OCI-M2 (cell line): ENCODE measurements at regions not wholly inside any gene's neighbourhood (a gene's known extent, or its start where the extent isn't known, plus 50 kb on each side); places are given as distances from the start of the nearest gene placed in this dataset.

Source experiments
- DNase-seq: peaks from one replicate; lab custom pipeline; 2025; ENCODE audit not compliant: unreplicated experiment; lab: John Stamatoyannopoulos, UW

DNA sequence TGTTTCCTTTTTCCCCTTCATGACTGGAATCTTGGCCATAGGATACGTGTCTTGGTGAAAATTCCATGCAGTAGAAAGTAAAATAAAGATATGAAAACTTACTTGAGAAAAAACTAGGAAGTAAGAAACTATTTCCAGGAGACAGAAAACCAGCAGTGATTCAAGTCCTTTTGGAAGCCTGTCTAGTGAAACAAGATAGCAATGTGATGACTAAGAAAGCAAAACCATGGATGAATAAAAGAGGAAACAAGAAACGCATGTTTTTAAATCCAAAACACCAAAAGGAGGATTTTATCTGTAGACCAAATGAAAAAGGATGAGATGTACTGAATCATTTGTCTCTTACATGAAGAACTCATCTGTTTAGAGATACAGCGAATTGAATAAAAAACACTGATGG lies 1430.0 kb downstream of the ARAP2 start:
- DNase-seq: no peak

DNA sequence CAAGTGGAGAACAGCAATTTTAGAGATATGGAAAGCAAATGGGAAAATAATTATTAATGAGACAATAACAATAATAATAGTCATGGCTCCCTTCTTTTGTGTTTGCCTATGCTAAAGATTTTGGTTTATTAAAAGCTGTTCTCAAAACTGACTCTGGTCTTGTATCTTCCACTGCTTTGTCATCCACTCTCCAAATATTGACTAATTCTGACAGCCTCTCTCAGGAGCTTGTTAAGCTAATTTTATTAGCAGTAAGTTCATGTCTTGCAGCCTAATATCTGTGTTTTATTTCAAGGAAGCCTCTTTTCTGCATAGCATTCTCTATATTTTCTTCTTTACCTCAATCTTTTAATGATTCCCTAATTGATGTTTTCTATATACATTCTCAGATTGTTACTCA lies 1419.8 kb downstream of the ARAP2 start:
- DNase-seq: no peak

DNA sequence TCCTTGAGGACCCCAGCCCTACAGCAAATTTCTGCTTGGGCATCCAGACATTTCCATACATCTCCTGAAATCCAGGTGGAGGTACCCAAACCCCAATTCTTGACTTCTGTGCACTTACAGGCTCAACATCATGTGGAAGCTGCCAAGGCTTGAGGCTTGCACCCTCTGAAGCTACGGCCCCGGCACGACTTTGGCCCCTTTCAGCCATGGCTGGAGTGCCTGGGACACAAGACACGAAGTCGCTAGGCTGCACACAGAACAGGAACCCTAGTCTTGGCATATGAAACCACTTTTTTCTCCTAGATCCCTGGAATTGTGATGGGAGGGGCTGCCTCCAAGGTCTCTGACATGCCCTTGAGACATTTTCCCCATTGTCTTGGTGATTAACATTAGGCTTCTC lies 1417.7 kb downstream of the ARAP2 start:
- no peak for DNase-seq

DNA sequence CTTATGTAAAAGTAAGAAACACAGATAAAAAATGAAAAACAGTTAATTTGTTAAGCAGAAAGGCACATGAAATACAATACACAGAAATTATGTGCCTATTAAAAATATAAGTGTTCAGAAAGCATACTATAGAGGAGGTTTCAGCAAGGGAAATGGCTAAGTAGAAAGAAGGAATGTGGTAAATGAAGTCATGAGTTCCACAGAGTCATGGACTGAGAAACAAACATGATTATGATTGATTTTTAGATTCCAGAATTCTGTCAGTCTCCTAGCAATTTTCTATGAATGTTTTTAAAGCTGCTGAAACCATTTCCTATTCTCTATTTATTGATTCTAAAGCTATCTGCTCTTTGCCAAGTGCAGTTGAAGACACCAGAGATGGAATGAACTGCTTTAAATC lies 1398.4 kb downstream of the ARAP2 start:
- no peak for DNase-seq

DNA sequence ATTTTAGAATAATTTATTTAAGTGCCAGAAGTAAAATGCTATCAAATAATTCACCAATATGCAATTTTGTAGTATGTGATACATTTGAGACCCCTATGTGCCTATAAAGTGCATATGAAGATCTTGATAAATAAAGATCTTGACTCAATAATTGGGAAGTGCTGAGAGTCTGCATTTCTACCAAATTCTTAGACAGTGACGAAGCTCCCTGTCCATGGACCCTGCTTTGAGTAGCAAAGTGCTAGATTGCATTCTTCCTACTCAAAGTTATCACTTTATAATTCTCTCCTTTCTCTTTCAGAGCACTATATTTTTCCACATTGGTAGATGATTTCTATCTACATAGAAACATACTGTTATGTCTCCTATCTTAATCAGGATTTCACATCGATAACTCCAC lies 1393.9 kb downstream of the ARAP2 start:
- no peak for DNase-seq

DNA sequence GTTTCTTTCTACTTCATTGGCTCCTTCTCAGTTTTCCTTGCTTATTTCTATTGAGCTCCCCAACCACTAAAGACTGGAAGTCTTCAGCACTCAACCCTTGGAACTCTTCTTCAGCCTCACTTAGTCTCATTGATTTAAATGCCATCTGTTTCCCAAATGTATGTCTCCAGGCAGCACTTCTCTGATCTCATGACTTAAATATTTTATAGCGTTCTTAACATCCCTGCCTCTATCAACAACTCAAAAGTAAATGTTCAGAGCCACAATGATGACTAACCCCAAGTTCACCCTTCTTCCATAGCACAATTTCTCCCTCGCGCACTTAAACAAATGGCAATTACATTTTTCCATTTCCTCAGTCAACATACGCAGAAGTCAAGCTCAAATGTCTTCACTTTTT lies 1393.3 kb downstream of the ARAP2 start:
- DNase-seq: no peak

DNA sequence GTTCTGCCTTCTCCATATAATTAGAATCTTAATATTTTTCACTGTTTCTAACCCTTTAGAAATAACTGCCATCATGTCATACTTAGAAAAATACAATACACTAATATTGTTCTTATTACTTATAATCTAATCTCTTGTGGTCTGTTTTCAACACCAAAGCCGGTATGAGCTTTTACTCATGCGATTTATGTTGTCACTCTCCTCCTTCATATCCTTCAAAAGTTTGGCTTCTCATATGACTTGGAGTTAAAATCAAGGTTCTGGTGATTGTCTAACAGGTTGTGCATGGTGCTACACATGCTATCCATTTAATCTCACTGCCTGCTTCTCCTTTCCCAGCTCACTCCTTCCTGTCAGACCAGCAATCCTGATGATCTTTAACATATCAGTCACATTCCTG lies 1392.9 kb downstream of the ARAP2 start:
- DNase-seq: no peak

DNA sequence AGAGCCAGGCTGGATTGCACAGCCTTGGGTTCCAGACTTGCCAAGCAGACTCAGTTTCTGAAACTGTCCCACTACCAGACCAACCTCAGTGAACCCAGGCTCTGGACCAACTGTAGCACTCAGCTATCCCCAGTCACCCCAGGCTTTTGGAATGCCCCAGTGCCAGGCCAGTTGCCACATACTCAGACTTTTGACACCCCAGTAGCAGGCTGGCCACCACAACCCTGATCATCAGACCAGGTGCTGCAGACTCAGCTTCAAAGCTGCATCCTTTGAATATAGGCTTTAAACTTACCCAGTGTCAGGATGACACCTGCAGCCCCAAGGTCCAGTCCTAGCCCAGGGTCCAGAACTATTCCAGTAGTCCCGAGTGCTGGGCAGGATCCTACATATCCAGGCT lies 1389.9 kb downstream of the ARAP2 start:
- no peak for DNase-seq

DNA sequence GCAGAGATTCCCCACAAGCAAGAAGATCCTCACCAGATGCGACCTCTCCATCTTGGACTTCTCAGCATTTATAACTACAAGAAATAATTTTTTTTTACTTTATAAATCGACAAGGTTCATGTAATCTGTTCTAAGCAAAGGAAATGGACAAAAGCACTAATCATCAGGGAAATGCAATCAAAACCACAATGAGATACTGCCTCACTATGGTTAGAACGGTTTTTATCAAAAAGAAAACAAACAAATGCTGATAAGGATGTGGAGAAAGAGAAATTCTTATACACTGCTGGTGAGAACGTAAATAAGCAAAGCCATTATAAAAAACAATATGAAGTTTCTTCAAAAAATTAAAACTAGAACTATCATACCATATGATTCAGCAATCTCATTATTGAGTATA lies 1382.6 kb downstream of the ARAP2 start:
- no peak for DNase-seq

DNA sequence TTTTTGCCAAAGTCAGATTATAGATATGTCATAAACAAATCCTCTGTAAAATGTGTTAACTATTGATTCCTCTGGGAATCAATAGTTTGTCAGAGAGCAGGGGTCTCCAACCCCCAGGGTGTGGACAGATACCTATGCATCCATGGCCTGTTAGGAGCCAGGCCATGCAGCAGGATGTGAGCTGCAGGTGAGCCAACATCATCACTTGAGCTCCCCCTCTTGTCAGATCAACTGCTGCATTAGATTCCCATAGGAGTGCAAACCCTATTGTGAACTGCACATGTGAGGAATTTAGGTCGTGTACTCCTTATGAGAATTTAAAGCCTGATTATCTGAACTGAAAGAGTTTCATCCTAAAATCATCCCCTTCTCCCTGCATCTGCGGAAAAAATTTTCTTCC lies 1365.4 kb downstream of the ARAP2 start:
- DNase-seq: no peak

DNA sequence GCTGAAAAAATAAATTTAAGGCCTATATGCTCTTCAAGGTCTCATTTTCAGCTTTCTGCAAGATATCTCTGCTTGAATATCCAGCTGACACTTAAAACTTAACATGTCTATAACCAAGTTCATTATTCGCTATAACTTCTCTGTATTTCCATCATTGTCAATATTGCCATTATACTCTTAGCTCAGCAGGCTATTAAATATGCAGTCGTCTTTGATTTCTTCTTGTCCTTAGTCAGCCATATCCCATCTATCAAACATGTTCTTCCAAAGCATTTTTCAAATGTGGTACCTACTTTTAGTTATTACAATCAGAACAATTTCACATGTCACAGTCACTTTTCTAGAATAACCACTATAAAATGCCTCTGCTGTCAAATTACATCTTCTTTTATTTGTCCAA lies 1364.1 kb downstream of the ARAP2 start:
- no peak for DNase-seq

DNA sequence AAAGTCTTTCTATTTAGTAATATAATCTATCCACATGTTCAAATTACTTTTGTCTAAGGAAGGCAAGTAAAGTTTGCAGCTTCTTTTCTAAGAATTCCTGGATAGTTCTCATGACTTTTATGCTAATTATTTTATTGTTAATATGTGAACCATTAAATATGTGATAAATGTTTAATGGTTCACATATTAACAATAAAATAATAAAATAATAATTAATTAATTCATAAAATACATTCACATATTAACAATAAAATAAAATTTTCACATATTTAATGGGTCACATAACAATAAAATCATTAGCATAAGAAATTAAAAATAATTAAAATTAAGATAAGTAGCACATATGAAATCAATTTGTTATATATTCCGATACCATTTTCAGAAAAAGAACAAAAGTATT lies 1352.4 kb downstream of the ARAP2 start:
- no peak for DNase-seq

DNA sequence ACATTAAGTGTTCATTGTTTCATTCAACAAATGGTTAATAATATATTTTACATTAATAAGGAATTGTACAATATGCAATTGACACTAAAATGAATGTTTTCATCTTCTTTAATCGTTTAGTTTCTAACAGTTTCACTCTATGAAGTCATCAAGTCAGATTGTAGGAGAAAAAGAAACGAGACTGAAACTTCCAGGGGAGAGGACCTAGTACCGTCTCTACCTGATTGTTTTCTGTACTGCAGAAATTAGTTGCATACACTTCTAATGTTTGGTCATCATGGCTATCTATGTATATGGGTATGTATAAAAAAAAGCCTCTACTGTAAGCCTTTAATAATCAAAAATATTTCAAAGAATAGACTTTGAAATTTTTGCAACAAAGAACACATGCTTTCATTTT lies 1350.9 kb downstream of the ARAP2 start:
- DNase-seq: no peak

DNA sequence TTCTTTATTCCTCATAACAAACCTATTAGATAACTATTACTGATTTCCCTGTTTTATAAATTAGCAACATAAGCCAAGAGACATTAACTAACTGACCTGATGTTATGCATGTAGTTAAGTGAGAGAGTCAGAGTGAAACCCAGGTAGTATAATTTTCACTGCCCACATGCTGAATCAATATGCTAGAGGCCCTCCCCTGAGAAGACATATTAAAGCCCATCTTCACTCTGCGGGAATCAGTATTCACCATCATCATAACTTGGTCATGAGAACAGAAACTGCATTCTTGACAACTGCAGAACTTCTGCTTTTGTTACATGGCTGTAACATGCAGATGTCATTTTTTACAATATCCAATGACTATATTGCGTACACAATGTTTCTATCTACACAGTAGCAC lies 1324.3 kb downstream of the ARAP2 start:
- DNase-seq: no peak

DNA sequence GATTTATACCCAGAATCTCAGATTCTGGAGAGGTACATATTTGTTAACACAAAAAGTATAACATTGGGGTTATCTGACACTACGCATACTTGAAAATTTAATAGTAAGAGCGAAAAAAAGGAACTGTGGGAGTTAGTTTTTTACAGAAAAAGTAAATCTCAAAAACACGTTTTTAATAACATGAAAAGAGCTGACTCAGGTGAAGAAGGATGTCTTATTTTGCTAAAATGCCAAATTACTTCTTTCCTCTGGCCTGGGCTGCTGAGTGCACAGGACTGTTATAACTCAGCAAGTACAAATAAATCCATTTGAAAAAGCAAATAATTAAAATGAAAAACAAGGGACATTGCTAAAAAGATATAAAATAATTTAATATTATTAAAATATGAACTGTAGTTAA lies 1322.9 kb downstream of the ARAP2 start:
- DNase-seq: no peak

DNA sequence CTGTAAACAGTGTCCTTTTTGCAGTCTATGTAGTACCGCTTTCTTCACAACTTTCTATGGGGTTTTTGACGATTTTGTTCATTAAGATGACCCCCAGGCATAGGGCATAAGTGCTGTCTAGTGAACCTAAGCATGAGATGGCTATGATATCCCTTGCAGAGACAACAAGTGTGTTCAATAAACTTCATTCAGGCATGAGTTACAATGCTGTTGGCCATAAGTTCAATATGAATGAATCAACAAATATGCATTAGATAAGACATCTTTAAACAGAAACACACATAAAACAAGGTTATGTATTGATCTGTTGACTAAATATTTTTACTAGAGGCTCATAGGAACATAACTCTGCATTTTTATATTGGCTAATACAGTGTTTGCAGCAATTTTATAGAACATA lies 1322.0 kb downstream of the ARAP2 start:
- no peak for DNase-seq

DNA sequence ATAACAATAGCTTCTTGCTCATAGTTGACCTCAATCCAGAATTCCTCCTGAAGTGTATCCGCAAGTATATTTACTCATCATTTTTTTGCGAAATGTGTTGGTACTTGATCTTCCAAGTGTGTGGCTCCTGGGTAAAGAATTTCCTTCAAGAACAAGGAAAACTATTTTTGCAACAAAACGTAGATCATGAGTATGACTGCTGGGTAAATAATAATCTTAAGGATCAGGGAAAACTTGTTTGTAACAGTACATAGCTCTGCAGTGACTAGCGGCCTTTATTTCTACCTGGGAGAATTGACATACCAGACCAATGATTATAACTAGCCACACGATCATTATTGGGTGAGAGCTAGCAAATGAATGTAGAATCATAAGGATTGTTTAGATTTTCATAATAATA lies 1311.7 kb downstream of the ARAP2 start:
- no peak for DNase-seq

DNA sequence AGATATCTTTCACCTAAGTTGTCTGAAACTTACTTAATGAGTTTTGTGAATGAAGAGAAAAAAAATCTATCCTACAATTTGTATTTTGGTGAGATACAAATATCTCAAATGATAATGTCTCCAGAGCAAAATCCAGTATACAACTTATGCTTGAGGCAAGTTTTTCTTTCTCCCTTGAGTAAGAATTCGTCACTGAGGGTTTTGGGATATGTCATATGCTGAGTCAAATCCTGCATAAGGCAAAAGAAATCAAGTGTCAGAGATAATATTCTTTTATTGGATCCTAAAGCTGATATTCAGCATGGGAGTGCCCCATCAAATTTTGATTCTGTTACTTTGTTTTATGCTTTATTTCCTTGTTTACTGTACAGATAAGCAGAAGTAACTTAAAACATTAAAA lies 1308.6 kb downstream of the ARAP2 start:
- DNase-seq: no peak

DNA sequence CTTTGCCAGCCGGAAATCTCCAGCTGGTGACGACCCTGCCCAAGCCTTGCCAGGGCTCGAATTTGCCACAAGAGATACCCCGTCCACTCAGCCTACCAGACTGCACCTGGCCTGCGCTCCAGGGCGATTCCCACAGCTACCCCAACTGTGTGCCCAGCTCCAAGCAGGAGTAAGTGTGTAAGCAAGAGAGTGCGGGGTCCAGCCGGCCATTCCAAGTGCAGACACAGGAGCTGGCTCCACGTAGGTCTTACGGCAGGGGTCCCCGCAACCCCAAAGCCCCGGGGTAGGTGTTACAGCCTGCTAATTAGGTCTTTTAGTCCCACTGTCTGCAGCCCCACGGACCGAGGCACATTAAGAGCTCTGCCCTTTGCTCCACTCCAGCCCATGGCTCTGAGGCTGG lies 1305.2 kb downstream of the ARAP2 start:
- DNase-seq: no peak

DNA sequence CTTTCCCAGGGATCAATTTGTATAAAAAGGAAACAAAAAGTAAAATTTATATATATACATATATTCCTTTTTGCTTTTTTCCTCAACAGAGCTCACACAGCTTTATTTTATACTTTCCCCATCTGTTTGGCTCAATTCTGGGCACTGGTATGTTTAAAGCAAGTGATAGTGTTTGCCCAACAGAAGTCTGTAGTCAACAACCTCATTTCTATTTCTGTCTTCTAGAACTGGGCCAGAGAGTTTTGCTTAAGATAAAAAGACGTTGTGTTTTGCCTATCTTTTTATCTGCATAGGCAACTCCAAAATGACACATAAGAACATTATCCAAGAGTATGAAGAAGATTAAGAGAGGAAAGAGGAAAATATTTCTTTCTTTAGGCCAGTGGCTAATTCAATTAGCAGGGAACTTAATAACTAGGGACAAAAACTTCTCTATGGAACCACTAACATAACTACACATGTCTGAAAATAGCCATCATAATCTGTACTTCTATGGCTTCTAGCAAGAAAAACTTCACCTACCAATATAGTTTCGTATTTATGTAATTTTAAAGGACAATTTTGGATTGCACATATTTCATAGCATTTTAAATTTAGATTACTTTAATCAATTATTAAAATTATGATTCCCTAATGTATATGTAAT lies 1300.5 kb downstream of the ARAP2 start:
- DNase-seq: no peak

DNA sequence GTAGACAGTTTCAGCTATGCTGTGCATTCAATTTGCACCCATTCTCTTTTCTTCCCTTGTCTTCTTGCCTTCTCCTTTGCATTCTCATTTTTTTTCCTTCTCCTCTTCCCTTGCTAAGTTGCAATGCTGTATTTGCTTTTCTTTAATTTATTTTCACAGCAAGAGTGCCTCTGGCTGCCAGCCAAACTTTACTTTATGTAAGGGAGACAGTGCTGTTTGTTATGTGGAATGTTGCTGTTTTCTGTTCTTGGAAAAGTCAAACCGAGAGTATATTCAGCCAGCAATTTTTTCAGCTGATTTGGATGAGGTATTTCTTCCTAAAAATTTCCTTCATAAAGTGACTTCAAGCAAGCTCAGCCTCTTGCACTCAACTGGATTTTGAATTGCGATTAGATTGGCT lies 1293.4 kb downstream of the ARAP2 start:
- no peak for DNase-seq

DNA sequence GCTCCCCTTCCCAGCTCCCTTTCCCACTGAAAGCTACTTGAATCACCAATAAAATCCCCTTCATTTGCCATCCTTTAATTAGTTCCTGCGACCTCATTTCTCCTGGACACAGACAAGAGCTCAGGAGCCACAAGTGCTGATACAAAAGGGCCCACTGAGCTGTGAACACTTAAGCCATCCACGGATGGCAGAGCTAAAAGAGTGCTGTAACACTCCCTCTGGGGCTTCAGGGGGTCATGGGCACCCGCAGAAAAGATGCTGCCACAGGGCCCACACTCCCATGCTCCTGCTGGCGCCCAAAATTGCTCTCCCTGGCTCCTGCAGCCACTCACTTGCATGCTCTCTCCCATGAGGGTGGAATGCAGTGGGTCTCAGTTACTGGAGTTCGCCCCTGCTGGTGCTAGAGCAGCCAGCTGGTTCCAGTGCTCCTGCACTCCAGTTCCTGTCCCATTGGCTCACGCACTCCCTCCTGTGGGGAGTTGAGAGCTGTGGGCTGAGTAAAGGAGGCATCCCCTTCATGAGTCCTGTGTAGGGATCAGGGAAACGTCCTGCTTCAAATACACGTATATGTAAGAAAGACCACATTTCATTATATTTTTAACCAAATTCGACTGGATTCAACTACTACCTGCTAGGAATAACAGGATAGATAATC lies 1291.0 kb downstream of the ARAP2 start:
- no peak for DNase-seq

DNA sequence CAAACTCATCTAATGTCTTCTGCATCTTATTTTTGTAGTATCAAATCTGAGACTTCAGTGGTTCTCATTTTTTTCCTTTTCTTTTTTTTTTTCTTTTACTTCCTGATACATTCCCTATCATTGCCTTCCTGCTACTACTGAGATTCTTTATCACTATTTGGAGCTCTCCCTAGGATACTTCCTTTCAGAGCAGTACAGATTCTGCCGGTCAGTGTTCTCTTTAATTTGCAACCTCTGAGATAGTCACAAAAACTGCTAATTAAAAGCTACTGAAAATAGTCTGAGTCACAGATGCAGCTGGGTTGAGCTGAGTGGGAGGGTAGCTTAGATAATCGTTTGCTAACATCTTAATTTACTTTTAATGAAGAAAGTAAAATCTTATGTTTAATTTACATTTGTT lies 1279.7 kb downstream of the ARAP2 start:
- no peak for DNase-seq
